ENCODE measurements at regions not wholly inside any gene's neighbourhood (a gene's known extent, or its start where the extent isn't known, plus 50 kb on each side); places are given as distances from the start of the nearest gene placed in this dataset.

DNA sequence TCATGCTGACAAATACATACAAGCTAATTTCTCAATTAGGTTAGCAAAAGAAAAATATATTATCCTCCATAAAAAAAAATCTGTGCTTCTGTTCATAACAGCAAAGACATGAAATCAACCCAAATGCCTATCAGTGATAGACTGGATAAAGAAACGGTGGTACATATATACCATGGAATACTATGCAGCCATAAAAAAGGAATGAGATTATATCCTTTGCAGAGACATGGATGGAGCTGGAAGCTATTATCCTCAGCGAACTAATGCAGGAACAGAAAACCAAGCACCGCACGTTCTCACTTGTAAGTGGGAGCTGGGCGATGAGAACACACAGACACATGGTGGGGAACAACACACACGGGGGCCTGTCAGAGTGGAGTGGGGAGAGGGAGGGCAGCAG is 84.0 kb upstream of the PALMD start:
- TF ChIP-seq CTCF (IDR thresholded peaks at IDR 0.05; ENCODE audit: low read depth, low read length, missing input control) (no peak), RXRA (IDR thresholded peaks at IDR 0.05) (no peak), FOXA2 (IDR thresholded peaks at IDR 0.05) (no peak), TAF1 (conservative IDR thresholded peaks at IDR 0.05) (no peak), RAD21 (IDR thresholded peaks at IDR 0.05) (no peak), ZBTB33 (IDR thresholded peaks at IDR 0.05) (no peak), SP1 (IDR thresholded peaks at IDR 0.05) (no peak), MAX (IDR thresholded peaks at IDR 0.05) (no peak), HNF4A (conservative IDR thresholded peaks at IDR 0.05) (no peak)
- TF ChIP-seq, protein P1, sequence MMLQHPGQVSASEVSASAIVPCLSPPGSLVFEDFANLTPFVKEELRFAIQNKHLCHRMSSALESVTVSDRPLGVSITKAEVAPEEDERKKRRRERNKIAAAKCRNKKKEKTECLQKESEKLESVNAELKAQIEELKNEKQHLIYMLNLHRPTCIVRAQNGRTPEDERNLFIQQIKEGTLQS (IDR thresholded peaks at IDR 0.05), result no peak
- no peak overlapping the region for H3K27ac ChIP-seq (ENCODE audit: low read depth in 1 of 2, low read length in 2 of 2)

DNA sequence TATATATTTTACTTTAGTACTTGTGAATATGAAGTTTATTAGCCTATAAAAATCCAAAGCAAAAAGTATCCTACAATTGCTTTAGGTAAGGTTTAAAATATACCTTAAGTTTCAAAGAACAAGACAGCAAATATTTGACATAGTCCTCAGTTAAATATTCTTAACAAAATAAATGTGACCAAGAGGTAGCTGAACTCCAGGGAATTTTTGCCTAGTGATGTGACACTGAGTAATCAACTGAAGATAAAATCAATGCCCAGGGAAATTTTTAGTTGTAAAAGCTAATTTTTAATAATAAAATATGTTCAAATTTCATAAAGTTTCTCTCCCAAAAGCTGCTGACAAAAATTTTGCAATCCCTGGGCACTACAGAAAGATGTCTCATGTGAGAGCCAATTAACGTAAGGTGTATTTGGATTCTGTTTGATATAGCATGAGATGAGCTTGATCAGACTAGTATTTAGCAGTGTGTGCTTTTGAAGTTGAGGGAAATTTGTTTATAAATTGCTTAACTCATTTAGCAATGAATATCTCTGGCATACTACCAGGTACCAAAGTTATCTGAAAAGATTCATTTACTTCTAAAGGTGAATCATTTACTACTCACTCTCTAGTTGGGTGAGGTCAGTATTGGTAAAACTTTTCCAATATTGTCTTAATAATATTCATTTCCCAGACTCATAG is 80.2 kb upstream of the PALMD start:
- peak overlapping the region in 1 of 3 donors; percentile 13 for H3K4me3 ChIP-seq (ENCODE audit: low read depth in 1 of 3, low read length in 3 of 3)
- peaks cover 0 to 19% (median 14%) of the 10 kb centered on the region in 4 donors for H3K4me1 ChIP-seq (ENCODE audit: control insufficient read depth in 4 of 4, insufficient read depth in 4 of 4, low read length in 3 of 4)
- no peaks in the 10 kb centered on the region for H3K27me3 ChIP-seq (ENCODE audit: control insufficient read depth in 4 of 4, insufficient read depth in 4 of 4, low read length in 3 of 4)
- WGBS, result 34% methylated on average over 1 of the region's 1 CpG
- no peaks in the 10 kb centered on the region for H3K9me3 ChIP-seq (ENCODE audit: control insufficient read depth in 4 of 4, low read length in 3 of 4)
- H3K36me3 ChIP-seq (ENCODE audit: control insufficient read depth in 4 of 4, insufficient read depth in 3 of 4, low read depth in 1 of 4, low read length in 3 of 4), result no peaks in the 10 kb centered on the region
- no peak for DNase-seq (ENCODE audit: low spot score)
- peak overlapping the region in 1 of 2 donors; percentile 45 for H3K9ac ChIP-seq (ENCODE audit: low read depth in 1 of 2, low read length in 2 of 2)
- peak overlapping the region; percentile 69 to 70 for H3K27ac ChIP-seq (ENCODE audit: low read depth in 1 of 2, low read length in 2 of 2)
- TF ChIP-seq HNF4A (conservative IDR thresholded peaks at IDR 0.05), result peak in 1 of 2 donors; percentile 39
- TF ChIP-seq RXRA (IDR thresholded peaks at IDR 0.05), result peak; percentile 71 to 76
- TF ChIP-seq, protein P1 (IDR thresholded peaks at IDR 0.05), result peak; percentile 45
- TF ChIP-seq TAF1 (conservative IDR thresholded peaks at IDR 0.05), result peak; percentile 73
- TF ChIP-seq CTCF (IDR thresholded peaks at IDR 0.05; ENCODE audit: low read depth, low read length, missing input control), result no peak
- no peak for TF ChIP-seq EGR1 (IDR thresholded peaks at IDR 0.05; ENCODE audit: low read depth in 2 of 2)
- TF ChIP-seq GABPA (IDR thresholded peaks at IDR 0.05 in 1 of 2, conservative IDR thresholded peaks at IDR 0.05 in 1 of 2), result no peak
- TF ChIP-seq SP1 (IDR thresholded peaks at IDR 0.05), result peak; percentile 81
- TF ChIP-seq JUND (IDR thresholded peaks at IDR 0.05), result peak in 1 of 2 donors; percentile 58
- no peak for TF ChIP-seq FOXA2 (IDR thresholded peaks at IDR 0.05)
- TF ChIP-seq FOXA1 (IDR thresholded peaks at IDR 0.05), result no peak
- no peak for TF ChIP-seq RAD21 (IDR thresholded peaks at IDR 0.05)
- no peak for TF ChIP-seq YY1 (IDR thresholded peaks at IDR 0.05)
- TF ChIP-seq HNF4G (IDR thresholded peaks at IDR 0.05), result no peak
- TF ChIP-seq, protein P2, sequence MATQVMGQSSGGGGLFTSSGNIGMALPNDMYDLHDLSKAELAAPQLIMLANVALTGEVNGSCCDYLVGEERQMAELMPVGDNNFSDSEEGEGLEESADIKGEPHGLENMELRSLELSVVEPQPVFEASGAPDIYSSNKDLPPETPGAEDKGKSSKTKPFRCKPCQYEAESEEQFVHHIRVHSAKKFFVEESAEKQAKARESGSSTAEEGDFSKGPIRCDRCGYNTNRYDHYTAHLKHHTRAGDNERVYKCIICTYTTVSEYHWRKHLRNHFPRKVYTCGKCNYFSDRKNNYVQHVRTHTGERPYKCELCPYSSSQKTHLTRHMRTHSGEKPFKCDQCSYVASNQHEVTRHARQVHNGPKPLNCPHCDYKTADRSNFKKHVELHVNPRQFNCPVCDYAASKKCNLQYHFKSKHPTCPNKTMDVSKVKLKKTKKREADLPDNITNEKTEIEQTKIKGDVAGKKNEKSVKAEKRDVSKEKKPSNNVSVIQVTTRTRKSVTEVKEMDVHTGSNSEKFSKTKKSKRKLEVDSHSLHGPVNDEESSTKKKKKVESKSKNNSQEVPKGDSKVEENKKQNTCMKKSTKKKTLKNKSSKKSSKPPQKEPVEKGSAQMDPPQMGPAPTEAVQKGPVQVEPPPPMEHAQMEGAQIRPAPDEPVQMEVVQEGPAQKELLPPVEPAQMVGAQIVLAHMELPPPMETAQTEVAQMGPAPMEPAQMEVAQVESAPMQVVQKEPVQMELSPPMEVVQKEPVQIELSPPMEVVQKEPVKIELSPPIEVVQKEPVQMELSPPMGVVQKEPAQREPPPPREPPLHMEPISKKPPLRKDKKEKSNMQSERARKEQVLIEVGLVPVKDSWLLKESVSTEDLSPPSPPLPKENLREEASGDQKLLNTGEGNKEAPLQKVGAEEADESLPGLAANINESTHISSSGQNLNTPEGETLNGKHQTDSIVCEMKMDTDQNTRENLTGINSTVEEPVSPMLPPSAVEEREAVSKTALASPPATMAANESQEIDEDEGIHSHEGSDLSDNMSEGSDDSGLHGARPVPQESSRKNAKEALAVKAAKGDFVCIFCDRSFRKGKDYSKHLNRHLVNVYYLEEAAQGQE (IDR thresholded peaks at IDR 0.05), result no peak
- no peak for TF ChIP-seq MAX (IDR thresholded peaks at IDR 0.05)
- TF ChIP-seq NR2F2 (IDR thresholded peaks at IDR 0.05), result no peak

More for the DNA sequence above, 84.0 kb upstream of the PALMD start:
- H3K4me1 ChIP-seq (ENCODE audit: control insufficient read depth in 4 of 4, insufficient read depth in 4 of 4, low read length in 3 of 4), result peaks cover 0 to 16% (median 10%) of the 10 kb centered on the region in 4 donors
- no peaks in the 10 kb centered on the region for H3K36me3 ChIP-seq (ENCODE audit: control insufficient read depth in 4 of 4, insufficient read depth in 3 of 4, low read depth in 1 of 4, low read length in 3 of 4)
- no peaks in the 10 kb centered on the region for H3K9me3 ChIP-seq (ENCODE audit: control insufficient read depth in 4 of 4, low read length in 3 of 4)
- H3K9ac ChIP-seq (ENCODE audit: low read depth in 1 of 2, low read length in 2 of 2), result no peak overlapping the region
- no peak overlapping the region for H3K4me3 ChIP-seq (ENCODE audit: low read depth in 1 of 3, low read length in 3 of 3)
- 97% methylated on average over 6 of the region's 6 CpGs for WGBS
- no peak for DNase-seq (ENCODE audit: low spot score)
- no peaks in the 10 kb centered on the region for H3K27me3 ChIP-seq (ENCODE audit: control insufficient read depth in 4 of 4, insufficient read depth in 4 of 4, low read length in 3 of 4)
